ENCODE measurements at regions not wholly inside any gene's neighbourhood (a gene's known extent, or its start where the extent isn't known, plus 50 kb on each side); places are given as distances from the start of the nearest gene placed in this dataset.

DNA sequence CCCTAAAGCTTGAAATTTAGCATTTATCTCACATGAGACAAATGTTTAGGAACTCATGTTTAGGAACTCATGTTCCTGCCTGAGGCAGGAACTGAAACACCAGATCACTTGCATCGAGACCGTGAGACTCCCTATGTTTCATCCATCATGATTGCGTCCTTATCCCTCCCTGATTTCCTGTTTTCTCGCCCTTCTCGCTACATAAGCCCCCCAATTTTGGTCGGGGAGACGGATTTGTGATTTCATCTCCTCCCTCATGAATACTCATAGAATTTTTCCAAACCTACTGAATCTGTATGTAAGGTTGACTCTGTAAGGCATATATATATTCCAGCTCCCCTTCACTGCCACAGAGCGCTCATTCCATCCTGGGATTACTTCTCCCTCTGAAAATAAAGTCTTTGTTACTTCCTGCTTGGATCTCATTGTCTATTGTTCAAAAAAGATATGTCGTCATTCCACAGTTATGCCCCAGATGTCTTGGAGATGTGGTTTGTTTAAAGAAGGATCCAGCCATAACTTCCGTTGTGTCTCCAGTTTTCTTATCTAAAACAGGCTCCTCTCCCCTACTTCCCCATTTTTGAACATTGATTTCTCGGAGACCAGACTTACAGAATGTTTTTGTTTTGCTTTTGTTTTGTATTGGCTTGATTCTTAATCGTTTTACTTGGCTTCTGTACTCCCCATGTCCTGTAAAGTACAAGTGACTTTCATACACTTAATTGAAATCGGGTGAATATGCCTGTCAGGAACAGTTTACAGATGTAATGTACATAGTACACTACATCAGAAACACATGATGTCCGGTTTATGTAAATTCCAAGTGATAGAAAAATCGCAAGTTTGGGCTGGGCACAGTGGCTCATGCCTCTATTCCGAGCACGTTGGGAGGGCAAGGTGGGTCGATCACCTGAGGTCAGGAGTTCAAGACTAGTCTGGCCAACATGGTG, 118.7 kb downstream of the HFE start:
- Histone ChIP-seq H3K36me3 (ENCODE audit: control insufficient read depth in 2 of 2, extremely low read depth in 1 of 2, insufficient read depth in 1 of 2, low read length in 1 of 2) (no peaks in the 10 kb centered on the region), H3K9me3 (no peaks in the 10 kb centered on the region), H3K4me3 (ENCODE audit: control insufficient read depth in 1 of 2, extremely low read depth in 1 of 2, low read length in 1 of 2) (peak overlapping the region; percentile 73 to 98), H3K4me1 (ENCODE audit: control insufficient read depth in 1 of 2, extremely low read depth in 1 of 2, insufficient read depth in 2 of 2, low read length in 2 of 2) (peaks cover 16 to 27% of the 10 kb centered on the region in 2 experiments), H3K27me3 (replicated peaks in 1 of 2; ENCODE audit: control insufficient read depth in 2 of 2, extremely low read depth in 1 of 2, insufficient read depth in 2 of 2, low read length in 1 of 2) (no peaks in the 10 kb centered on the region), H3K27ac (ENCODE audit: low read length) (peak overlapping the region; percentile 93)
- ChIA-PET CTCF (interaction anchor here in 1 of 2 donors (0.9 to 2.3 kb wide), 9 partner anchors 9 to 268 kb away, joined by 3 to 20 read pairs (median 7); a partner anchor contains a TSS), POLR2A (interaction anchor here (0.5 to 6.6 kb wide), 25 partner anchors 9 to 1531 kb away, joined by 3 to 216 read pairs (median 11); a partner anchor contains a TSS)
- no peak overlapping the region for H3K4me3 Mint-ChIP-seq
- H3K9me3 Mint-ChIP-seq = no peaks in the 10 kb centered on the region
- H3K27ac Mint-ChIP-seq = no peak overlapping the region
- peak in 2 of 4 experiments; percentile 1 to 2 for ATAC-seq (replicated peaks in 1 of 4)
- 24% methylated on average over 4 of the region's 18 CpGs for whole genome bisulfite sequencing (ENCODE audit: insufficient coverage)
- H3K27me3 Mint-ChIP-seq = no peaks in the 10 kb centered on the region
- H3K4me1 Mint-ChIP-seq = peaks cover 9 to 18% (median 15%) of the 10 kb centered on the region in 3 donors
- H3K36me3 Mint-ChIP-seq = no peaks in the 10 kb centered on the region
- peak in 1 of 35 experiments; percentile 56 for DNase-seq

- Histone ChIP-seq H3K27ac (ENCODE audit: low read length) (peak overlapping the region; percentile 93), H3K27me3 (replicated peaks in 1 of 2; ENCODE audit: control insufficient read depth in 2 of 2, extremely low read depth in 1 of 2, insufficient read depth in 2 of 2, low read length in 1 of 2) (no peaks in the 10 kb centered on the region), H3K4me1 (ENCODE audit: control insufficient read depth in 1 of 2, extremely low read depth in 1 of 2, insufficient read depth in 2 of 2, low read length in 2 of 2) (peaks cover 16 to 25% of the 10 kb centered on the region in 2 experiments), H3K36me3 (ENCODE audit: control insufficient read depth in 2 of 2, extremely low read depth in 1 of 2, insufficient read depth in 1 of 2, low read length in 1 of 2) (no peaks in the 10 kb centered on the region), H3K9me3 (no peaks in the 10 kb centered on the region), H3K4me3 (ENCODE audit: control insufficient read depth in 1 of 2, extremely low read depth in 1 of 2, low read length in 1 of 2) (peak overlapping the region in 1 of 2 donors; percentile 12)
- no peak overlapping the region for H3K4me3 Mint-ChIP-seq
- H3K36me3 Mint-ChIP-seq = no peaks in the 10 kb centered on the region
- CTCF ChIA-PET = interaction anchor here (0.7 to 2.3 kb wide), 2 partner anchors 9 kb away, joined by 3 to 8 read pairs; a partner anchor contains a TSS
- H3K27ac Mint-ChIP-seq = no peak overlapping the region
- POLR2A ChIA-PET = interaction anchor here (0.6 to 6.6 kb wide), 11 partner anchors 8 to 176 kb away, joined by 3 to 216 read pairs (median 7); partner anchors contain the start of gene BTN2A2 (in 1 of the 2)
- 37% methylated on average over 3 of the region's 8 CpGs for WGBS (ENCODE audit: insufficient coverage)
- DNase-seq = peak in 2 of 35 experiments; percentile 28 to 42
- ATAC-seq (replicated peaks in 1 of 4) = no peak
- no peaks in the 10 kb centered on the region for H3K9me3 Mint-ChIP-seq
- H3K4me1 Mint-ChIP-seq = peaks cover 4 to 14% (median 11%) of the 10 kb centered on the region in 3 donors
- H3K27me3 Mint-ChIP-seq = no peaks in the 10 kb centered on the region
Measured at GRCh38 chr6:26206868-26207801, 119.9 kb downstream of the HFE start.

GRCh38 chr6:26211963-26212362, 124.7 kb downstream of the HFE start:
- no peaks in the 10 kb centered on the region for H3K27me3 Mint-ChIP-seq

GRCh38 chr6:26213334-26214075, 126.3 kb downstream of the HFE start:
- Histone ChIP-seq H3K4me3 (ENCODE audit: control insufficient read depth in 1 of 2, extremely low read depth in 1 of 2, low read length in 1 of 2) (no peak overlapping the region), H3K36me3 (ENCODE audit: control insufficient read depth in 2 of 2, extremely low read depth in 1 of 2, insufficient read depth in 1 of 2, low read length in 1 of 2) (no peaks in the 10 kb centered on the region), H3K4me1 (ENCODE audit: control insufficient read depth in 1 of 2, extremely low read depth in 1 of 2, insufficient read depth in 2 of 2, low read length in 2 of 2) (peaks cover 13 to 32% of the 10 kb centered on the region in 2 experiments), H3K9me3 (no peaks in the 10 kb centered on the region), H3K27me3 (replicated peaks in 1 of 2; ENCODE audit: control insufficient read depth in 2 of 2, extremely low read depth in 1 of 2, insufficient read depth in 2 of 2, low read length in 1 of 2) (no peaks in the 10 kb centered on the region), H3K27ac (ENCODE audit: low read length) (no peak overlapping the region)
- ChIA-PET POLR2A (interaction anchor here (0.6 to 5.4 kb wide), 4 partner anchors 17 to 1594 kb away, joined by 4 to 526 read pairs (median 8); a partner anchor contains a TSS), CTCF (interaction anchor here in 1 of 2 donors (0.6 to 0.7 kb wide), 2 partner anchors 12 to 98 kb away, joined by 3 to 4 read pairs; no protein-coding TSS in a partner anchor)
- peaks cover 0 to 5% (median 4%) of the 10 kb centered on the region in 3 donors for H3K4me1 Mint-ChIP-seq
- no peak overlapping the region for H3K4me3 Mint-ChIP-seq
- no peak overlapping the region for H3K27ac Mint-ChIP-seq
- no peaks in the 10 kb centered on the region for H3K9me3 Mint-ChIP-seq
- no peak for ATAC-seq (replicated peaks in 1 of 4)
- H3K36me3 Mint-ChIP-seq = no peaks in the 10 kb centered on the region
- WGBS (ENCODE audit: insufficient coverage) = no CpG with 5 or more reads among the region's 2 CpGs
- no peaks in the 10 kb centered on the region for H3K27me3 Mint-ChIP-seq
- DNase-seq = no peak

More at GRCh38 chr6:26211963-26212362, 124.7 kb downstream of the HFE start:
- ChIA-PET CTCF (interaction anchor here in 1 of 2 donors (0.8 kb wide), 1 partner anchor 23 kb away, joined by 3 read pairs; a partner anchor contains a TSS), POLR2A (no interaction called here)
- no peak for DNase-seq
- Histone ChIP-seq H3K9me3 (no peaks in the 10 kb centered on the region), H3K36me3 (ENCODE audit: control insufficient read depth in 2 of 2, extremely low read depth in 1 of 2, insufficient read depth in 1 of 2, low read length in 1 of 2) (no peaks in the 10 kb centered on the region), H3K27ac (ENCODE audit: low read length) (no peak overlapping the region), H3K27me3 (replicated peaks in 1 of 2; ENCODE audit: control insufficient read depth in 2 of 2, extremely low read depth in 1 of 2, insufficient read depth in 2 of 2, low read length in 1 of 2) (no peaks in the 10 kb centered on the region), H3K4me3 (ENCODE audit: control insufficient read depth in 1 of 2, extremely low read depth in 1 of 2, low read length in 1 of 2) (no peak overlapping the region), H3K4me1 (ENCODE audit: control insufficient read depth in 1 of 2, extremely low read depth in 1 of 2, insufficient read depth in 2 of 2, low read length in 2 of 2) (peaks cover 16 to 20% of the 10 kb centered on the region in 2 experiments)
- H3K36me3 Mint-ChIP-seq = no peaks in the 10 kb centered on the region
- no peak for ATAC-seq (replicated peaks in 1 of 4)
- H3K9me3 Mint-ChIP-seq = no peaks in the 10 kb centered on the region
- no peak overlapping the region for H3K4me3 Mint-ChIP-seq
- WGBS (ENCODE audit: insufficient coverage) = no CpG with 5 or more reads among the region's 1 CpG
- H3K27ac Mint-ChIP-seq = no peak overlapping the region
- peaks cover 0 to 5% (median 4%) of the 10 kb centered on the region in 3 donors for H3K4me1 Mint-ChIP-seq

GRCh38 chr6:26214803-26215584, 127.8 kb downstream of the HFE start:
- ATAC-seq (replicated peaks in 1 of 4) (no peak), DNase-seq (peak in 1 of 35 experiments; percentile 21)
- peak overlapping the region in 1 of 3 donors; percentile 53 for H3K4me3 Mint-ChIP-seq
- Histone ChIP-seq H3K27ac (ENCODE audit: low read length) (peak overlapping the region; percentile 78), H3K4me3 (ENCODE audit: control insufficient read depth in 1 of 2, extremely low read depth in 1 of 2, low read length in 1 of 2) (peak overlapping the region; percentile 73 to 91), H3K27me3 (replicated peaks in 1 of 2; ENCODE audit: control insufficient read depth in 2 of 2, extremely low read depth in 1 of 2, insufficient read depth in 2 of 2, low read length in 1 of 2) (no peaks in the 10 kb centered on the region), H3K9me3 (no peaks in the 10 kb centered on the region), H3K4me1 (ENCODE audit: control insufficient read depth in 1 of 2, extremely low read depth in 1 of 2, insufficient read depth in 2 of 2, low read length in 2 of 2) (peaks cover 13 to 32% of the 10 kb centered on the region in 2 experiments), H3K36me3 (ENCODE audit: control insufficient read depth in 2 of 2, extremely low read depth in 1 of 2, insufficient read depth in 1 of 2, low read length in 1 of 2) (no peaks in the 10 kb centered on the region)
- ChIA-PET CTCF (interaction anchor here (0.6 to 4.2 kb wide), 13 partner anchors 7 to 111 kb away, joined by 3 to 73 read pairs (median 9); a partner anchor contains a TSS), POLR2A (interaction anchor here (0.6 to 5.4 kb wide), 37 partner anchors 8 to 1237 kb away, joined by 3 to 526 read pairs (median 15); a partner anchor contains a TSS)
- WGBS (ENCODE audit: insufficient coverage) = 46% methylated on average over 21 of the region's 32 CpGs
- H3K36me3 Mint-ChIP-seq = no peaks in the 10 kb centered on the region
- no peaks in the 10 kb centered on the region for H3K9me3 Mint-ChIP-seq
- H3K4me1 Mint-ChIP-seq = peaks cover 0 to 8% (median 5%) of the 10 kb centered on the region in 3 donors
- no peaks in the 10 kb centered on the region for H3K27me3 Mint-ChIP-seq
- H3K27ac Mint-ChIP-seq = no peak overlapping the region
